HG02973 (cell line): ENCODE measurements at regions not wholly inside any gene's neighbourhood (a gene's known extent, or its start where the extent isn't known, plus 50 kb on each side); places are given as distances from the start of the nearest gene placed in this dataset.

Source experiments
- ATAC-seq: cut with Tn5 transposase; IDR thresholded peaks from one replicate; pipeline ENCODE4 v1.9.1; 2021; ENCODE audit warnings: moderate library complexity; ENCODE audit not compliant: unreplicated experiment

DNA sequence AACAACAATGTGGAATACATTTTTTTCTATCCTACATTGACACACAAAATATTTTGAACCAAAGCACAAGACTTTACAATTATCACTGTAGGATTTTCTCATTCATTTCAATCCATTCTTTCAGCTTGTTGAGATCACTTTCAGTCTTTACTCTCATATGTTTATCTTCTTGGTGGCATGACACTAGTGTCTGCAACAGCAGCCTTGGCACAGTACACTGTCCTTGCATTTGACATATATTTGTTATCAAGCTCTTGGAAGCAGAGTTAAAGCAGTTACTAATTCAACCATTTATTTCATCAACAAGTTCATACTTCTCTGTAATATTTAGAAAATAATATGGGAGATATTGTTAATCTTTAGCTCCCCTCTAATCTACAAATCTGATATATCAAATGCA is 922.4 kb upstream of the ADGRL2 start:
- no peak for ATAC-seq

DNA sequence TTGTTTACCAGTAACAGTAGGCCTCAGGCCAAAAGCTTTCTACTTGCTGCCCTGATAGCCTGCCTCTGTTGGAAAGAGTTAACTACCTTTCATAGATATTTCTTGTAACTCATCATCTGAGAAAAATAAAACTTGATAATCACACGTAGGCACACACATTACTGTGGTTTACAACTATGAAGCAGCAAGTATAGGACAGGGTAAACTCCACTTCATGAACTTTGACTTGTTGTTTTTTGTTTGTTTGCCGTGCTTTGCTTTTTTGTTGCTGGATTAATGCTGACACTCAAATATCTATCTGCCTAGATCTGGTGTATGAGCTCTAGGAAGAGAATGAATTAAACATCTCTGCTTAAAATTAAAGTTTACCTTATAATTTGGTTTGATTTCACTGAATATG is 924.7 kb upstream of the ADGRL2 start:
- no peak for ATAC-seq

DNA sequence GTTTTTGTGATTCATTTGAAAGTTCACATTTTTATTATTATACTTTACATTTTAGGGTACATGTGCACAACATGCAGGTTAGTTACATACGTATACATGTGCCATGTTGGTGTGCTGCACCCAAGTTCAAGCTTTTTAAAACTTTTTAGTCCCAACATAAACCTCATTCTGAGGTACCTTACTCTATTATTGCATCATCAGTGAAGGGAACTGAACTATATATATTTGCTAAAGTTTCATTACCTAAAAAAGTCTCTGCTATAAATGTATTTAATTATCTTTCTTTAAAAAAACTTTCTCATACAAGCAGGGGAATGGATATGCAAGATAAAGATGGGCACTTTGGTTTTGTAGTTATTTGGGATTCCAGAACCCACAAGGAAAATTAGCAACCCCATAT is 931.4 kb upstream of the ADGRL2 start:
- no peak for ATAC-seq

DNA sequence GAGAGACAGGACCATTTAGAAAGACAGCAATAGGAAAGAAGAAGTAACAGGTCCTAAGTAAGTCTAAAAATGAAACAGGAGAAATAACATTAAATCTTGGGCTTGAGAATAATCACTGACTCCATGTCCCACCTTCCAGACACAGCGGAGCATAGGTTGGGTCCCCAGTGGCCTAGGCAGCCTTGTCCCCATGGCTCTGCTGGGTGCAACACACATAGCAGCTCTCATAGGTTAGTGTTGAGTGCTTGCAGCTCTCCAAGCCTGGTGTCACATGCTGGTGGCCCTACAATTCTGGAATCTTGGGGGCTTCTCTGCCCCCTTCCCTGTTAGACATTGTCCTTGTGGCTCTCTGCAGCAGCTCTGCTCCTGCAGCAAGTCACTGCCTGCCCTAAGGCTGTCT is 952.8 kb upstream of the ADGRL2 start:
- no peak for ATAC-seq

DNA sequence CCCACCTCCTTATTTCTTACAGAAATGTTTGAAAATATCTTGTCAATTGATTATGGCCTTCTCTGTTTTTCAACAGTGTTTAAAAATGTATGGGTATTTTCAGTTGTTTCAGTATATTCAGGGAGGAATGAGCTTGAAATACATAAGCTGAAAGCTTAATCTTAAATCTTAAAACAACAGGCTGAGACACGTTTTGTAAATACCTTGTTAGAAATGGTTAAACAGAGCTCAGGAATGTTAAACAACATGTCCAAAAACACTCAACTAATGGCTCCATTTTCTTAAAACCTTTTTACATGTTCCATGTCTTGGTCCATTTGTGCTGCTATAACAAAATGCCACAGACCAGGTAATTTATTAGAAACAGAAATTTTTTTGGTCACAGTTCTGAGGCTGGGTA is 953.8 kb upstream of the ADGRL2 start:
- no peak for ATAC-seq

DNA sequence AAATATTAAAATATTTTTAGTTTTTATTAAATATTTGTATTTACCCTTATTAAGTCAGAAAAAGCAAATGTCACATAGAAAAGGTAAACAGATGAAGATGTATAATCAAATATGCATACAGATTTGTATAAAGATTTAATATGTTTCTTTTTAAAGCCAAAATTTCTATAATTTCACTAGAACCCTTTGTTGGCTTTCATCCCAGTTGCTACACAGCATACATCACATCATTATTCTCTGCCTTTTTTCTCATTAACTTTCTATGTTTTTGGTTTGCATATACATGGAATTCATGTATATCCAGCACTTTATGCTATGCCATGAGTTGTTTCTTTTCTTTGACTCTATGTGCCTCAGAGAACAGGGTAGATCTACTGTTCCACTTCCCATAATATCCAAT is 957.9 kb upstream of the ADGRL2 start:
- ATAC-seq = no peak

DNA sequence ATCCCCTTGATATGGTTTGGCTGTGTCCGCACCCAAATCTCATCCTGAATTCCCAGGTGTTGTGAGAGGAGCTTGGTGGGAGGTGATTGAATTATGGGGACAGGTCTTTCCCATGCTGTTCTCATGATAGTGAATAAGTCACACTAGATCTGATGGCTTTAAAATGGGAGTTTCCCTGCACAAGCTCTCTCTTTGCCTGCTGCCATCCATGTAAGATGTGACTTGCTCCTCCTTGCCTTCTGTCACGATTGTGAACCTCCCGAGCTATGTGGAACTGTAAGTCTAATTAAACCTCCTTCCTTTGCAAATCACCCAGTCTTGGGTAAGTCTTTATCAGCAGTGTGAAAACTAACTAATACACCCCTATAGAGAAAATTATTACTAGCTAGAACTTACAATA is 959.5 kb upstream of the ADGRL2 start:
- ATAC-seq = no peak

DNA sequence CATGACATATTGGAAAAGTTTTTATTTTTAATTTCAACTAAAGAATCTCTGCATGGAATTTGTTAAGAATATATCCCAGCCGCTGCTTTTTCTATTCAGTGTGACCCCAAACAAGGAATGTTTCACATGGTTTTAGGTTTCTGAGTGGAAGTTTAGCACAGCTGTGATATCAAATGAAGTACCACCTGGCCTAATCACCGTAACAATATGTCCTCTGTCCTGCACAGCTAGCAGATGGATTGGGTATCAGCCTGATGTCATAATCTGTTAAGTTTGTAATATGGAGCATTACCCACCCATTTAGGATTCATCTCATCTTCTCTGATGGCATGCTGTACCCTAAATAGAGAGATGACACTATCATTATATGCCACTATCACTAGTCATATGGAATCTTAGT is 963.7 kb upstream of the ADGRL2 start:
- ATAC-seq = no peak

DNA sequence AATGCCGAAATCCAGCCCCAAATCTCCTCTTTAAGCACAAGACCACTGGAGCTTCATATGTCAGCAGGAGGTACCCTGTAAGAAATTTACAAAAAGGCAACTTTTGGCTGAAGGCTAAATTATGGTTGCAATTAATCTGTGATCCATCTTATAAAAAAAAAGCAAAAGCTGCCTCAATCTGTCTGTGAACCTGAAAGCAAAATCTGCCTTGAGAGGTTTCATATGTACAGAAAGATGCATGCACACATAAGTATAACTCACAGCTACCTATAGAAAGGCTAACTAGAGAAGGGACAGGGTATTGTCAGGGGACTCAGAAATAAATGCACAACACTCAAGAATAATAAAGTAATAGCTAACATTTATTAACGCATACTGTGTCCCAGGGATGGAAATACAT is 964.2 kb upstream of the ADGRL2 start:
- ATAC-seq = no peak

DNA sequence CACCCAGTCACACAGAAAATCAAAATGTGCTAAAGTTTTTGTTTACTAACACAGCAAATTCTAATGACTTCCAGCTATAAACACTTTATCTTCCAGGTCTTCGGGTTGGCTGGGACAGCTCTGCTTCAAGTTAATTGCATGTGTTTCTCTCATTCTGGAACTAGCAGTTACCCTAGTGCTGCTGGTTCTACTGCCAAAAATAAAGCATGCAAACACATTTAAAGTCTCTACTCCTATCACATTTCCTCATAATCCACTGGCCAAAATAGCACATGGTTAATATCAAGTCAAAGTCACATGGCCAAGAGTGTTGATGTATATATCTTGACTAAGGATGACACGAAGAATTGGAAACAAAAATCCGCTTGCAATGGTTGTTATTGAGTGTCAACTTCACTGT is 973.1 kb upstream of the ADGRL2 start:
- no peak for ATAC-seq

DNA sequence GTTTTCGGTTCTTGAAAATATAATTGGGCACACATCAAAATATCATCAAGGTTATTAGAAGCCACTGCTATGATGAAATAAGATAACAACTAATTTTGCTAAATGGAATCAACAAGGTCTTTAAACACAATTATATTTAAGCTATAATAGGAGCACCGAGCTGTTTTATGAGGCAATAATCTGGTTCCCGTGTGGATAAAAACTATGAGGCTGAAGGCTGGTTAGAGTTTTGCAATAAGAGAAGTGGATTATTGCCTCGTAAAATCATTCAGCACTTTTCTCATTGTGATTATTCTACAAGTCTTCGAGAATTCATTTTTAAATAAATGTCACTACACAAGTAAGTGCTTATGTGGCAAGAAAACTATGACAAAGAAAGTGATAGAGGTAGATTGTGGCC is 975.7 kb upstream of the ADGRL2 start:
- no peak for ATAC-seq

DNA sequence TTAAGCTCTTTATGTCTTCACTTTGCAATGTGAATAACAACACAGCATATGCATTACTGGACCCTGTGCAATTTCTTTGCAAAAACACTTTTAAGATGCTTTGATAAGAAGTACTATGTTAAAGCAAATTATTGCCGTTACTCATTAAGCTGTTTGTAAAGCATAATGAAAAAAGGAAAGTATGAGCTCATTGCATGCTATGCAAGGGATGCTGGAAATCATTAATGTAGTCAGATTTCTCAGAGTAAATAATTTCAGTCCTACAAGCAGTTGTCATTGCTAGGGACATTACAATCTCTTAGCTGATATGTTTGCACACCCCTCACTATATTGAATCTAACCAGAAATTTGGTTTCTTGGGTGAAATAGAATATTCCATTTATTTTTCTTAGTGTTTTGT is 982.5 kb upstream of the ADGRL2 start:
- no peak for ATAC-seq

DNA sequence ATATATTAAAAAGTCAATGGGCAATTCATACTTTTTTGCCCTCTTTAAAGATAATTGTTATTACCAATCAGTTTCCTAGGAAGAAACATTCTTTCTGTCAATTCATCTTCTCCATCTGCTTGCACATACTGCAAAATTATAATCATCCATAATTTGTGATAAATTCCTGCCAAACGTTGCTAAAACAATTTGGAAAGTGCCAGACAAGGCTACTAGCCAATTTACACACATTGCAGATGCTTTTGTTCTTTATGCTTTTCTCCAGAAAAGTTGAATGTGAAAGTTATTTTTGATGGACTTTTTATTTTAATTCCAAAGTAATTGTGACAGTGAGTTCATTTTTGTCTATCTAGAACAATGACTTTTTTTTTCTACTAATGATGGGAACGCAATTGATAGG is 992.8 kb upstream of the ADGRL2 start:
- no peak for ATAC-seq

DNA sequence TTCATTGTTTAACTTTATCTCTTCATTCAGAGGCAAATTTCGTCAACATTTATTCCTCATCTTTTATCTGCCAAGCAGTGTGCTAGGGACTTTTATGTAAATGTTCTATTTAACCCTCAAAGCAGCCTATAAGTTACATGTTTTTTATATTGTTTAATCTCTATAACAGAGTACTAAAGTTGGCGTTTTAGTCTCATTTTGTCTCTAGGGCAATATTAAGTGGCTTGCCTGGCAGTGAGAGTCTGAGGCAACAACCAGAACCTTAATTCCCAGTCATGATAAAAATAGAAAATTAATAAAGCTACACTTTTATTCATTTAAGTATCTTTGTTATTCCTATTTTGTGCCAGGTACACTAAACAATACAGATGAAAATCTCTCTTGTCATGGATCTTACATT is 994.3 kb upstream of the ADGRL2 start:
- ATAC-seq = no peak

DNA sequence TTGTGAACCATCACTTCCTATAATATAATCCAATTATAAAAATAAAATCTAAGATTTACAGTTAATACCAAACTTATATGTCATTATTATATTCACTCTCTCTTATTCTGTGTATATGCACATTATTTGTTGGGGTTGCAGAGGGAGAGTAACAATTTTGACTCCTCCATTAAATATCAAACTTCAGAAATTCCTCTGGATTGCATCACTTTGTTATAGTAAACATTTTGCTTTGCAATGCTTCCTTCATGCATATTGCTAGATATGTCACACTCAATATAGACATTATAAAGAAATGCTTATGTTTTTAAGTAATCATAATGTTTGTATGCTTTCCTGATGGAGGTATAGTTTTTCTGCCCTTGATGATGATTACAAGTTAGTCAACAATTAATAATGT is 999.0 kb upstream of the ADGRL2 start:
- ATAC-seq = no peak

DNA sequence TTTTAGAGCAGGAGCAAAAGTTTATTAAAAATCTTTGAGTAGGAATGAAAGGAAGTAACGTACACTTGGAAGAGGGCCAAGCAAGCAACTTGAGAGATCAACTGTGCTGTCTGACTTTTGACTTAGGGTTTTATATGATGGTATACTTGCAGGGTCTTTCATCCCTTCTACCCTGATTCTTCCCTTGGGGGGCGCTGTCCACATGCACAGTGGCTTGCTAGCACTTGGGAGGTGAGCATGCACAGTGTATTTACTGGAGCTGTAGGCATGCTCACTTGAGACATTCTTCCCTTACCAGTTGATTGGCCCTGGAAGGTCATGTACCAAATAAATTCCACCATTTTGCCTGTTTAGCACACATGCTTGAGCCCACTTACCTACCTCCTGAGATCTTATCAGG is 1001.3 kb upstream of the ADGRL2 start:
- no peak for ATAC-seq

DNA sequence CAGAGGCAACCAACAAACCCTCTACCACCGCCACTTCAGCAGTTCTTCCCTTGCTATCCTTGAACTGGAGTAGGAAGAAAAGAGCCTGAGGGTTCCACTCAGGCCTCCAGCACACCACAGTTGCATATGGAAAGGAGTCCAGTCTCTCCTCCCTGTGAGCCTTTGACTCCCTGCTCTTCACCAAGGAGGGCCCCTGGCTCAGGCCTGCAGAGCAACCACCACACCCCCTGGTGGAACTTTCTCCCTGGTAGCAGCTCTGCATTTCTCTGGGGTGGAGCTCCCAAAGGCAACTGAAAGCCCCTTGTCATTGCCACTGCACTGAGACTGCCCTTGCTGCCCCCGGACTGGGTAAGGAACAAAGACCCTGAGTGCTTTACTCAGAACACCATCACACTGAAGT is 1021.5 kb upstream of the ADGRL2 start:
- no peak for ATAC-seq

DNA sequence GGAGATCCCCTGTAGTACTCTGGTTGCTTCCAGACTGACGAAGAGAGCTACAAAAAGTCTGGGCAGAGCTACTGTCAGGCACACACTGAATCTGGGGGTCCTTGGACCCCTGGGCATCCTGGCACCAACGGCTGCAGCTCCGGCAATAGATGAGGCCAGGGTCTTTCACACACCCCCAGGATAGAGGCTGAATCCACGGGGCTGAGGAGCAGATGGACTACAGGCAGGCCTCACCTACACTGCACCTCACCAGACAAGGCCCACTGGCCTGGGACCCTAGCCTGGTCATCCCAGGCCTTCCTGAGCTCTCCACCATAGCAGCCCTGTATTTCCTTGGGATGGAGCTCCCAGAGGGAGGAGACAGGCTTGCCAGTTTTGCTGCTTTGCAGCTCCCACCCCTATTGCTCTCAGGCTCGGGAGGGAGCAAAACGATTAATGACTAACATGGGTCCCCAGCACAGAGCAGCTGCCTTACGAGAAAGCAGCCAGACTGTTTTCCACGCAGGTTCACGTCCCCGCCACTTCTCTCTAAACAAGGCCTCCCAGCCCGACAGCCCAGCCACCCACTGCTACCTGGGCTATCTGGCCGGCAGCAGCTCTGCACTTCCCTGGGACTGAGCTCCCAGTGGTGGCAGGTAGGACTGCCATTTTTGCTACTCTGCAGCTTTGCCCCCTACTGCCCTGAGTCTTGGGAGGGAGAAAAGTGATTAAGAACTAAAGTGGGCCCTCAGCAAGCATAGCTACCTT is 1022.5 kb upstream of the ADGRL2 start:
- ATAC-seq = no peak

DNA sequence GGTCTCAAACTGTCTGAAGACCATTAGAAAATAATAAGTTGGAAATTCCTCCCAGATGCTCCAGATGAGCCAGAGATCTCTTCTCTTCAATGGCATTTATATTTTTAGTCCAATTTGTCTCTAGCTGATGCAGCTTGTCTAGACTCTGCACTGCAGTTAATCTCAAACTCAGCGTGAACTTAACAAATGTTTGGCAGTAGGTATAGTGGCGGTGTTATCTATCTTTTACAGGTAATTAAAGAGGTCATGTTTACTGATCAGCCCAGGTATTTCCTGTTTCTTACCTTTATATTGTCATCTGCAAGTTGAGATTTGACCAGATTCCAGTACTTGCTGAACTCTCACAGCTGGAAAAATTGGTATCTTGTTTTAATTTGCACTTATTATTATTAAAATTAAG is 1024.5 kb upstream of the ADGRL2 start:
- ATAC-seq = no peak

DNA sequence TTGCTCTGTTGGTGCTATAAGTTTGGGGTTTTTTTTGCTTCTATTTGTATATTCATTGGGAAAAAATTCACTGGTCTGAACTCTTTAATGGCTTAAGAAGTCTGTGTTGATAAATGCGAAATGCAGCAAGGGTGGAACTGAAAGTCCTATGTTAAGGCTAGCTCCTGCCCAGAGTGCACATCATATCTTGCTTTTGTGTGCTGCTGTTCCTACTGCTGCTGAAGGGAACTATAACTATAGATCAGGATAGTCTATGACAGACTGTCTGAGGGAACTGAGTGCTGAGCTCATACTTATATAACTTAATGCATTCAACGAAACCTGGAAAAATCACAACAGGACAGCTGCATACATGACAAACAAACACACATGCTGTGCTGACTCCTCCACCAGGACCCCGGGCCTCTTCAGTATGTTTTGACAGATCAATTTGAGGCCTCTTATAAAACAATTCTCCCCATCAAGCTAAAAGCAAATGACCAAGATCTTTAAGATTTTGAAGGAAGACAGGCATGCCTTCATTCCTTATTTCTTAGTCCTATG is 1031.5 kb upstream of the ADGRL2 start:
- no peak for ATAC-seq

DNA sequence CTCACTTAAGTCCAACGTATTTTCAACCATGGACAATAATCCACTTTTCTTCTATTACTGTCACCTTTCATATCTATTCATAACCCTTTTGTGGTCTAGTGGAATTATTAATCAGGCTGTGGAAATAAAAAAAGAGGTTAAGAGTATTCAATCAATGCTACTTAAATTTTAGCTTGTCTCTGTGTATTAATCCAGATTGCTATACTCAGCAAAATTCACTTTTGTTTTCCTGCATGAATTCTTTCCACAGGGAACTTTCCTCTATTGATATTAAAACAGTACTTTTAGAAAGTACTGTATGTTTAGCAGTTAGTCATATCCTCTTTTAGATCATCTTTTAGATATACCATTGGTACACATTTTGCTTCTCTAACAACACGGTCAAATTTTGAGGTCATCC is 1033.0 kb upstream of the ADGRL2 start:
- ATAC-seq = no peak

DNA sequence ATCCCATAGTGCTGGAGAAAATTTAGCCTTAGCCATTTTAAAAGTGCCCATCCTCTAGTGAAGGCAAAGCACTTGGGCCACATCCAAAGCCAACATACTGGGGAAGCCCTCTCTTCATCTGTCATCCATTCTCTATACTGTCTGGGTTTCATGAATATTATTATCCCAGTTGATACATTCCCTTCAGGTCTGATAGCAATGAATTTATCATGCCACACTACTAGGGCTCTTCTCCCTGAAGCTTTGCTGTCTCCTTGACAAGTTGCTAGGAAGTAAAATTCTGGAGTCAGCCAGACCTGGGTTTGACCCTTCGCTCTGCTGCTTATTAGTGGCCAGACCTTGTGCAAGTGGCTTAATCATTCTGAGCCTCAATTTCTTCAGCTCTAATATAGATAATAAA is 1041.4 kb upstream of the ADGRL2 start:
- ATAC-seq = no peak

DNA sequence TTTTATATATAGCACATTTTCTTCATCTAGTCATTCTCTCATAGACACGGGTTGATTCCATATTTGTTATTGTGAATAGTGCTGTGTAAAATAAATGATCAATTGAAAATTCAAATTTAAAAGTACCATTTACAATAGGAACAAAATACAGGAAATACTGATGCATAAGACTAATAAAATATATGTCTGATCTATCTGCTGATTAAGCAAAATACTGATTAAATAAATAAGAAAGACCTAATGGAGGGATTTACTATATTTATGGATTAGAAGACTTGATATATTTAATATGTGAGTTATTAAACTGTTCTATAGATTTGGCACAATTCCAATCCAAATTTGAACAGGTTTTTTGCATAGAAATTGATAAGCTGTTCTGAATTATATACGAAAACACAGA is 1044.8 kb upstream of the ADGRL2 start:
- no peak for ATAC-seq
